NCI-H524 treated with DMSO at 0.1 percent for 48 hours (cell line): ENCODE measurements at regions not wholly inside any gene's neighbourhood (a gene's known extent, or its start where the extent isn't known, plus 50 kb on each side); places are given as distances from the start of the nearest gene placed in this dataset.
"Not testable (repeated sequence)": the region's sequence is repeated elsewhere in the genome, so short reads cannot be mapped to it uniquely, and the experiment has no call there.

Experiments used
- DNase-seq: peaks from one replicate; lab custom pipeline; 2025; lab: John Stamatoyannopoulos, UW

- DNase-seq = no peak
Measured at GRCh38 chr7:112540839-112541577, 60.2 kb downstream of the LSMEM1 start.

- no peak for DNase-seq
Measured at GRCh38 chr7:112546723-112547513, 66.1 kb downstream of the LSMEM1 start.

- DNase-seq = no peak
Measured at GRCh38 chr7:112547916-112548315, 67.1 kb downstream of the LSMEM1 start.

GRCh38 chr7:112550468-112551060, 69.8 kb downstream of the LSMEM1 start:
- no peak for DNase-seq

- not testable (repeated sequence) for DNase-seq
Measured at GRCh38 chr7:112551521-112551920, 70.7 kb downstream of the LSMEM1 start.

GRCh38 chr7:112554591-112554990, 73.8 kb downstream of the LSMEM1 start:
- DNase-seq = no peak

GRCh38 chr7:112556633-112557032, 75.8 kb downstream of the LSMEM1 start:
- DNase-seq = no peak

GRCh38 chr7:112566442-112567324, 85.9 kb downstream of the LSMEM1 start:
- peak; percentile 70 for DNase-seq

- DNase-seq = no peak
Measured at GRCh38 chr7:112567388-112567787, 86.6 kb downstream of the LSMEM1 start.

- DNase-seq = no peak
Measured at GRCh38 chr7:112571852-112572607, 91.2 kb downstream of the LSMEM1 start.

GRCh38 chr7:112572669-112573301, 92.0 kb downstream of the LSMEM1 start:
- DNase-seq = no peak

- DNase-seq = no peak
Measured at GRCh38 chr7:112573302-112574039, 92.7 kb downstream of the LSMEM1 start.

GRCh38 chr7:112575864-112576263, 95.1 kb downstream of the LSMEM1 start:
- DNase-seq = no peak

GRCh38 chr7:112579388-112579787, 98.6 kb downstream of the LSMEM1 start:
- no peak for DNase-seq

GRCh38 chr7:112580717-112581435, 100.1 kb downstream of the LSMEM1 start:
- DNase-seq = no peak

GRCh38 chr7:112581529-112581928, 100.7 kb downstream of the LSMEM1 start:
- no peak for DNase-seq

- DNase-seq = no peak
Measured at GRCh38 chr7:112584290-112584689, 103.5 kb downstream of the LSMEM1 start.

GRCh38 chr7:112587504-112587903, 106.7 kb downstream of the LSMEM1 start:
- no peak for DNase-seq

- not testable (repeated sequence) for DNase-seq
Measured at GRCh38 chr7:112592565-112593263, 111.9 kb downstream of the LSMEM1 start.
